H1 (cell line): ENCODE measurements at regions not wholly inside any gene's neighbourhood (a gene's known extent, or its start where the extent isn't known, plus 50 kb on each side); places are given as distances from the start of the nearest gene placed in this dataset.

Experiments used
- BACH1 ChIP-seq: IDR thresholded peaks from 2 replicates; pipeline ENCODE4 v1.6.1; 2012; ENCODE audit warnings: low read length, improper control_type of control experiment
- BCL11A ChIP-seq, 2 experiments: IDR thresholded peaks; one replicate each; pipeline ENCODE4 v1.6.1; 2011; ENCODE audit warnings: low read depth in 2 of 2, low read length in 2 of 2, mild to moderate bottlenecking in 2 of 2
- BRCA1 ChIP-seq: IDR thresholded peaks from 2 replicates; pipeline ENCODE4 v1.6.1; 2012; ENCODE audit warnings: low read depth, low read length, improper control_type of control experiment
- CEBPB ChIP-seq: IDR thresholded peaks from 2 replicates; pipeline ENCODE4 v1.6.1; 2012; ENCODE audit warnings: low read depth, low read length
- EGR1 ChIP-seq: IDR thresholded peaks from 2 replicates; pipeline ENCODE4 v1.6.1; 2011; ENCODE audit warnings: low read depth, low read length, borderline replicate concordance
- GABPA ChIP-seq: IDR thresholded peaks from 2 replicates; pipeline ENCODE4 v1.6.1; 2011; ENCODE audit warnings: mild to moderate bottlenecking, low read length, moderate library complexity, borderline replicate concordance; ENCODE audit not compliant: insufficient read depth
- HDAC2 ChIP-seq, 2 experiments: fragments of 300-600 bp in 1 of 2; sonication (generic) in 1 of 2; IDR thresholded peaks; 2 replicates each; pipeline ENCODE4 v1.6.1; 2011 to 2012; ENCODE audit warnings: low read depth in 2 of 2, low read length in 2 of 2, mild to moderate bottlenecking in 2 of 2, moderate library complexity in 2 of 2, borderline replicate concordance in 1 of 2, inconsistent platforms in 1 of 2
- RXRA ChIP-seq: IDR thresholded peaks from 2 replicates; pipeline ENCODE4 v1.6.1; 2011; ENCODE audit warnings: low read depth, mild to moderate bottlenecking, low read length, moderate library complexity; ENCODE audit not compliant: insufficient read depth
- YY1 ChIP-seq: IDR thresholded peaks from 2 replicates; pipeline ENCODE4 v1.6.1; 2011; ENCODE audit warnings: low read depth, mild to moderate bottlenecking, low read length
- TF ChIP-seq, protein P1 (sequence below): fragments of 300-600 bp; sonication (generic); IDR thresholded peaks from 2 replicates; pipeline ENCODE4 v1.7.1; 2012; ENCODE audit warnings: low read length, moderate library complexity, mild to moderate bottlenecking, inconsistent platforms; ENCODE audit not compliant: insufficient replicate concordance

DNA sequence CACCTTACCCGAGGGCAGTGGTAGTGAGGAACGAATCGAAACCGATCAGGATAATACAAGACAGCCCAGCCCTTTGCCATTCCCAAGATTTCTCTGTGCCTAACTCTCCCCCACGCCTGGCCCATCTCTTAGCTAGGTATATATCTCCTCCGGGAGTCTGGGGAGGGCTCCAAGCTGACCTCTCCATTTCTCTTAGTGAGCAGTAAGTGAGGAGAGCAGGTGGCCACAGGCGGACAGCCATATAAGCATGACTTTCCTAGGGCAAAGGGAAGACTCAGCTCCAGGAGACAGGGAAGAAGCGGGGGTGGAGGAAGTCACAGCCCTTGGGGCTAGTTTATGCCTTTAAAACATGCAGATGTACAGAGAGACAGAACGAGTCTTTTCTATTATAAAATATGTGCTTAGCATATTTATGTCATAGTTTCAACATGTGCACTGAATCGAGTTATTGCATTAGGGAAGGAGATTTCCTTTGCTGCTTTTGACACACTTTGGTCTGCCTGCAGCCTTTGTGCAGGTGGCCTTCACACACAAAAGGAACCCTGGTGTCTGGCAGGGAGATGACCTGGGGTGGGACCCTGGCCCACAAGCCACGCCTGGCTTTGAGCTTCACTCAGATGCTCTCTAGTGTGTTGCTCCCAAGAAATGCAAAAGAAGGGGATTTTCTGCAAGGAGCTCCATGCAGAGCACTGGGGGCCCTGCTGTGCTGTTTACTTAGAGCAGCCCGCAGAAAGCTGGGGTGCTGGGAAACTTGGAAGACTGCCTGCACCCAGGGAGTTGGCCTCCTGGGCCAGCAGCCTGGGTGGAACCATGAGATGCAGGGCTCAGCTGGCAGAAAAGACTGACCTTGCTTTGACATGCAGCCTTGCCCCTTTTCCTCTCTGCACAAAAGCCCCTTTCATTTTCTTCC lies 613.3 kb downstream of the BCOR start (continued):
- TF ChIP-seq, protein P1, sequence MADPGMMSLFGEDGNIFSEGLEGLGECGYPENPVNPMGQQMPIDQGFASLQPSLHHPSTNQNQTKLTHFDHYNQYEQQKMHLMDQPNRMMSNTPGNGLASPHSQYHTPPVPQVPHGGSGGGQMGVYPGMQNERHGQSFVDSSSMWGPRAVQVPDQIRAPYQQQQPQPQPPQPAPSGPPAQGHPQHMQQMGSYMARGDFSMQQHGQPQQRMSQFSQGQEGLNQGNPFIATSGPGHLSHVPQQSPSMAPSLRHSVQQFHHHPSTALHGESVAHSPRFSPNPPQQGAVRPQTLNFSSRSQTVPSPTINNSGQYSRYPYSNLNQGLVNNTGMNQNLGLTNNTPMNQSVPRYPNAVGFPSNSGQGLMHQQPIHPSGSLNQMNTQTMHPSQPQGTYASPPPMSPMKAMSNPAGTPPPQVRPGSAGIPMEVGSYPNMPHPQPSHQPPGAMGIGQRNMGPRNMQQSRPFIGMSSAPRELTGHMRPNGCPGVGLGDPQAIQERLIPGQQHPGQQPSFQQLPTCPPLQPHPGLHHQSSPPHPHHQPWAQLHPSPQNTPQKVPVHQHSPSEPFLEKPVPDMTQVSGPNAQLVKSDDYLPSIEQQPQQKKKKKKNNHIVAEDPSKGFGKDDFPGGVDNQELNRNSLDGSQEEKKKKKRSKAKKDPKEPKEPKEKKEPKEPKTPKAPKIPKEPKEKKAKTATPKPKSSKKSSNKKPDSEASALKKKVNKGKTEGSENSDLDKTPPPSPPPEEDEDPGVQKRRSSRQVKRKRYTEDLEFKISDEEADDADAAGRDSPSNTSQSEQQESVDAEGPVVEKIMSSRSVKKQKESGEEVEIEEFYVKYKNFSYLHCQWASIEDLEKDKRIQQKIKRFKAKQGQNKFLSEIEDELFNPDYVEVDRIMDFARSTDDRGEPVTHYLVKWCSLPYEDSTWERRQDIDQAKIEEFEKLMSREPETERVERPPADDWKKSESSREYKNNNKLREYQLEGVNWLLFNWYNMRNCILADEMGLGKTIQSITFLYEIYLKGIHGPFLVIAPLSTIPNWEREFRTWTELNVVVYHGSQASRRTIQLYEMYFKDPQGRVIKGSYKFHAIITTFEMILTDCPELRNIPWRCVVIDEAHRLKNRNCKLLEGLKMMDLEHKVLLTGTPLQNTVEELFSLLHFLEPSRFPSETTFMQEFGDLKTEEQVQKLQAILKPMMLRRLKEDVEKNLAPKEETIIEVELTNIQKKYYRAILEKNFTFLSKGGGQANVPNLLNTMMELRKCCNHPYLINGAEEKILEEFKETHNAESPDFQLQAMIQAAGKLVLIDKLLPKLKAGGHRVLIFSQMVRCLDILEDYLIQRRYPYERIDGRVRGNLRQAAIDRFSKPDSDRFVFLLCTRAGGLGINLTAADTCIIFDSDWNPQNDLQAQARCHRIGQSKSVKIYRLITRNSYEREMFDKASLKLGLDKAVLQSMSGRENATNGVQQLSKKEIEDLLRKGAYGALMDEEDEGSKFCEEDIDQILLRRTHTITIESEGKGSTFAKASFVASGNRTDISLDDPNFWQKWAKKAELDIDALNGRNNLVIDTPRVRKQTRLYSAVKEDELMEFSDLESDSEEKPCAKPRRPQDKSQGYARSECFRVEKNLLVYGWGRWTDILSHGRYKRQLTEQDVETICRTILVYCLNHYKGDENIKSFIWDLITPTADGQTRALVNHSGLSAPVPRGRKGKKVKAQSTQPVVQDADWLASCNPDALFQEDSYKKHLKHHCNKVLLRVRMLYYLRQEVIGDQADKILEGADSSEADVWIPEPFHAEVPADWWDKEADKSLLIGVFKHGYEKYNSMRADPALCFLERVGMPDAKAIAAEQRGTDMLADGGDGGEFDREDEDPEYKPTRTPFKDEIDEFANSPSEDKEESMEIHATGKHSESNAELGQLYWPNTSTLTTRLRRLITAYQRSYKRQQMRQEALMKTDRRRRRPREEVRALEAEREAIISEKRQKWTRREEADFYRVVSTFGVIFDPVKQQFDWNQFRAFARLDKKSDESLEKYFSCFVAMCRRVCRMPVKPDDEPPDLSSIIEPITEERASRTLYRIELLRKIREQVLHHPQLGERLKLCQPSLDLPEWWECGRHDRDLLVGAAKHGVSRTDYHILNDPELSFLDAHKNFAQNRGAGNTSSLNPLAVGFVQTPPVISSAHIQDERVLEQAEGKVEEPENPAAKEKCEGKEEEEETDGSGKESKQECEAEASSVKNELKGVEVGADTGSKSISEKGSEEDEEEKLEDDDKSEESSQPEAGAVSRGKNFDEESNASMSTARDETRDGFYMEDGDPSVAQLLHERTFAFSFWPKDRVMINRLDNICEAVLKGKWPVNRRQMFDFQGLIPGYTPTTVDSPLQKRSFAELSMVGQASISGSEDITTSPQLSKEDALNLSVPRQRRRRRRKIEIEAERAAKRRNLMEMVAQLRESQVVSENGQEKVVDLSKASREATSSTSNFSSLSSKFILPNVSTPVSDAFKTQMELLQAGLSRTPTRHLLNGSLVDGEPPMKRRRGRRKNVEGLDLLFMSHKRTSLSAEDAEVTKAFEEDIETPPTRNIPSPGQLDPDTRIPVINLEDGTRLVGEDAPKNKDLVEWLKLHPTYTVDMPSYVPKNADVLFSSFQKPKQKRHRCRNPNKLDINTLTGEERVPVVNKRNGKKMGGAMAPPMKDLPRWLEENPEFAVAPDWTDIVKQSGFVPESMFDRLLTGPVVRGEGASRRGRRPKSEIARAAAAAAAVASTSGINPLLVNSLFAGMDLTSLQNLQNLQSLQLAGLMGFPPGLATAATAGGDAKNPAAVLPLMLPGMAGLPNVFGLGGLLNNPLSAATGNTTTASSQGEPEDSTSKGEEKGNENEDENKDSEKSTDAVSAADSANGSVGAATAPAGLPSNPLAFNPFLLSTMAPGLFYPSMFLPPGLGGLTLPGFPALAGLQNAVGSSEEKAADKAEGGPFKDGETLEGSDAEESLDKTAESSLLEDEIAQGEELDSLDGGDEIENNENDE: no peak
- no peak for TF ChIP-seq GABPA
- TF ChIP-seq EGR1: no peak
- no peak for TF ChIP-seq RXRA
- no peak for TF ChIP-seq YY1
- no peak for TF ChIP-seq CEBPB
- no peak for TF ChIP-seq BRCA1
- no peak for TF ChIP-seq BACH1
- no peak for TF ChIP-seq HDAC2 (IDR thresholded peaks at IDR 0.05; ENCODE audit: borderline replicate concordance in 1 of 2, low read depth in 2 of 2, low read length in 2 of 2)
- no peak for TF ChIP-seq BCL11A (IDR thresholded peaks at IDR 0.05; ENCODE audit: low read depth in 2 of 2, low read length in 2 of 2)
